ENCODE measurements at regions not wholly inside any gene's neighbourhood (a gene's known extent, or its start where the extent isn't known, plus 50 kb on each side); places are given as distances from the start of the nearest gene placed in this dataset.

DNA sequence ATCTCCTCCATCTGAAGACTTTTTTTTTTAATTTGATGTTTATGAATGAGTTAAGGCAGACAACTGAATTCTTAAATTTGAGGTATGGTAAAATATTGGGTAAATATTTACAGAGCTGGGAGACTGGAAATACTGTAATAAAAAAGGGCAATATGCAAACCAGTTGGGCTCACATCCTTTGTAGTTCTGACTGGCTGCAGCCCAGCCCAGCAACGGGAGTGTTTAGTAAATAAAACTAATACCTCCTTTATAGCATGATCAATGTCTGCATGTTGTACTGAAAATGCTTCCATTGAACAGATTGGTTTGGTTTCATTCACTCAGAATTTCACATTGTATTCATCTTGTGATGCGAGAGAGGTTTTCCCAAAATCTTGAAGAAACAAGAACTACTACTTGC is 365.0 kb downstream of the DMRT2 start:
- DNase-seq (ENCODE audit: low read depth) = no peak

DNA sequence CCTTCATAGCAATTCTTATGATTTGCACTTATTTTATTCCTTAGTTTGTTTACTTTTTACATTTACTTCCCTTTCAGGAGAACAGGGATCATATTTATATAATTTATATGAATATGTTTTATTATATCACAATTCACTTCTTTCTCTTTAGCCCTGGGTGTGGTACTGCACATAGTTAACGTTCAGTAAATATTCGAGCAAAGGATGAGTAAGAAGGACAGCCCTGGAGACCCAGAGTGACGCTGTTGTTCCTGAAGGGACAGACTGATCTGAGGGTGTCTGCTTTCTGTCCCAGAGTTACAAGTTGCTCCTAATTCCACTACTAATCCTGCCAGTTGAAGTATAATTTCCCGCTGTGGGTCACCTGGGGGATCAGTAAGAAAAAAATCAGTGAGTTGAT is 366.1 kb downstream of the DMRT2 start:
- DNase-seq (ENCODE audit: low read depth) = no peak

DNA sequence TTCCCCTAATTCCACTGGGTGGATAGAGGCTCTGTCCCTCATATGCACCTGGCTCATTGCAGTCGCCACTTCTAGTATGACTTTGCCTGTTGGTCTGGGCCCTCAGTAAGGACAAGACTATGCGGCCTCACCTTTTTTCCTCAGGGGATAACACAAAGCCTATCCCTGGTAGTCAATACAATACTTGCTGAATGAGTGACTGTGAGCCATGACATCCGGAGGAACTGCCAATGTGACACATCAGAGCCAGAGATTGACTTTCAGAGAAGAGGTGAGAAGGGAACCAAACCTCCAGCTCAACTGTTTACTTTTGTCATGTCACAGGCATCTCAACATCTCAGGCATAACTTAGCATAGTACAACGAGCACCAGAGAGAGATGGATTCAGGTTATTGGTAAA is 371.3 kb downstream of the DMRT2 start:
- DNase-seq (ENCODE audit: low read depth) = peak; percentile 54

DNA sequence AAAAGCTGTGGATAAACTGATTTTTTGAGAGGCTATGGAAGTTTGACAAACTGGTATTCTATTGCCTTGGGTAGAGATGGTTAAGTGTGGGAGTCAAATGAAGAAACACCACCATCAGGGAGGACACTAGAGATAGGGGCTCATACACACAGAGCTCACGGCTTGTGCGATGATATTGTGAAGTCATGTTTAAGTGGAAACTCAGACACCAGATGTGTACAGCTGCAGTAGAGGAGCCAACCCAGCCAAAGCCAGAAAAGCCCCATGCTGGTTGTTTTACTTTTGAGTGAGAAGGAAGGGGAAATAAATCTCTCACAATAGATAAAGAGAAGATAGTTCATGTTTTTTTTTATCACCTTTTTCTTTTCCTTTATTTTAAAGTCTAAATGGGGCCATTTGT is 377.7 kb downstream of the DMRT2 start:
- no peak for DNase-seq (ENCODE audit: low read depth)

DNA sequence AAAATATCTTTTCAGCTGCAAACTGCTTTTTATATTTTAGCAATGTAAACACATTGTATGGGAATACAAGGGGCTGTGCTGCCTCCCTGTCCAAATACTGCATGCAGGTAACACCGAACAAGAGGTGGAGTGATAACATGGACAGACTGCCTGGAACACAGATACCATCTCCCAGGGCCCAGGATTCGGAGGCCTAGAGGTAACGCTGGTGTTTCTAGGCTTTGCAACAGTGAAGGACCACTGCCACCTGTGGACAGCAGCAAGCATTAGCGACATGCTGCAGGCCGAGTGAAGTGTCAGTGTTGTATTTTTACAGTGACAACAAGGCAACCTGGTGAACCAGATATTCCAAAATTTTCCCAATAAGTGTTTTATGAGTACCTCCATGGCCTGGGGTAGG is 379.1 kb downstream of the DMRT2 start:
- no peak for DNase-seq (ENCODE audit: low read depth)

DNA sequence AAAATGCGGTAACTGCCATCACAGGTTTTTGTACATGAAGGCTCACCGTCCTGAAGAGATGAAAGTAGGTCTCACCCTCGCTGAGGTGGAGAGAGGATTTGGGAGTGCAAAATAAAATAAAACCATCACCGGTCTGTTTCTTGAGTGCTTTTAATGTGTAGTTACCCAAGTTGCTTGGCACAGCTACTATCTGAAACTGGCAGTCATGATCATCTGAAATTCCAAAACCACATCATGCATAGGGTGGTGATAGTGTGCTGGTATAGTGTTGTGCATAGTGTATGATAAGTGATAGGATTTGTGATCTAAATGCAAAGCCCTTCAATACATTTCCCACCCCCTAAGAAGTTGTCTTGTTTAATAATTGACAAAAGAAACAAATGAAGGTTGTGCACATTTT is 381.3 kb downstream of the DMRT2 start:
- DNase-seq (ENCODE audit: low read depth) = no peak

DNA sequence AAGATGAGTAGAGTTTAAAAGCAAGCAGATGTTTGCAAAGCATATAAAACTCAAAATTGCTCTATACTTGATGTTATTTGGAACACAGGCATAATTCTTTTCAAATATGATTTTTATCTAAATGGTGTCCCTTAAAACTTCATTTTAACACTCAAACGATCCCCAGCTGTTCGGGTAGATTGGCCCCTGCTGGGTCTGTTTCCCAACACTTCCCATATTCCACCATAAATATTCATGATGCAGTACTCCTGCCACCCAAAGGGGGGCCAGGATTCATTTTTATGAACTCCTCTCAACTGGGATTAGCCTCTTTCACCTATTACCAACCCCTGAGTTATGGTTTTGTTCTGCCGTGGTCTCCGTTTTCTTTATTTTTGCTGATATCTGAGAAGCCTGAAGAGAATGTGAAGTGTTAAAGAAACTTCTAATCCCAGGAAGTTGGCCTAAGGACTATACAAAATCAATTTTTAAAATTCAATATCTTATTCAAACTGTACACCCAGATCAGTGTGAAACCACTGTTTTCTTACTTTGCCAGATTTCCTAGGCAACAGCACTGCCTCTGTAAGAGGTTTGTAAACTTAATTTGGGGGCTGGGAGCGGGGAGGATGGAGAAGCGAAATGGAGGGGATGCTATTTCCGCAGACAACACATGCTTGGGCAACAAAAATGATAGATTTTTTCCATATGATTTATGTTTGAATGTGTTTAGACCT is 384.1 kb downstream of the DMRT2 start:
- no peak for DNase-seq (ENCODE audit: low read depth)

DNA sequence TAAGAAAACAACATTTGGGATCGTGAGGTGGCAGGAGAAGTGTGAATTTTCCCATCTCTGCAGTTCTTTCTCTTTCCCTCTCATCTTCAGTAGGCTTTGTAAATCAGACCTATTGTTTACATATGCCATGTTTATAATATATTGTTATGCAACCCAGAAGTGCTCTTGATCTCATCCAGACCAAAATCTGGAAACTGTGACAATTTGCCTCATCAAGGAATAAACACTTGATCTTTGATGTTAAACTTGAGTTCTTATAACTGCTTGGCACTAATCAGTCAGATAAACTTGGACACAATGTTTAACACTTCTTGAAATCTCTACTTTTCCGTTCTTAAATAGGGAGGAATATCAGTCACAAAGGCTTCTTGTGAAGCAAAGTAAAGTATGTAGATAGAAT is 384.7 kb downstream of the DMRT2 start:
- DNase-seq (ENCODE audit: low read depth) = no peak

DNA sequence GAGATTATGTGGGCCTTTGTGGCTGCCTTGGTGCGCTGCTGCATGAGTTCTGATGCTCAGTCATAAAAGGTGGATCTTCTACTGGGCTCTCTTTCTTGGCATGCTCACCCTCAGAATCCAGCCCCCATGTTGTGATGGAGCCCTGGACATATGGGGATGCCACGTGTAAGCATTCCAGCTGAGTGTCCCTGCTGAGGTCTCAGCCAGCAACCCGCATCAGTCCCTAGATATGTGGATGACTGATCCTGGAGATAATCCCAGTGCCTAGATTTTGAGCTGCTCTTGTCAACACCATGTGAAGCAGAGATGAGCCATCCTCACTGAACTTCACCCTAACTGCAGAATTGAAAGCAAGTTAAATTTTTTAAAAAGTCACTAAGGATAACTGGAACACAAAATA is 390.1 kb downstream of the DMRT2 start:
- DNase-seq (ENCODE audit: low read depth) = no peak

DNA sequence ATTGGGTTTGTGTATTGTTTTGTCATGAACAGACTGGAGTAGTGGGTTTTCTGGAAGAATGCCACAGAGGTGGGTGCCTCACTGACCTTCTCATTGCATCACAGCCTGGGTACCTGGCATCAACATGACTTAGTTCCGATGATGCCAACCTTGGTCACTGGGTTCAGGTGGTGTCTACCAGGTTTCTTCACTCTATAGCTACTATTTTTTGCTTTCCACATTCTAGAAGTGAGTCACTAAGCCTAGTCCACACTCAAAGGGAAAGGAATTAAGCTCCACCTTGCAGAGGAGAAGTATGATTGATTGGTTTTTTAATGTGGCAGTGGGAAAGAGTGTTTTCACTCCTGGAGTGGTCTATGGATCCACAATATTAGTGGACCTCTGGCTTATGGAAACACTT is 391.9 kb downstream of the DMRT2 start:
- no peak for DNase-seq (ENCODE audit: low read depth)

DNA sequence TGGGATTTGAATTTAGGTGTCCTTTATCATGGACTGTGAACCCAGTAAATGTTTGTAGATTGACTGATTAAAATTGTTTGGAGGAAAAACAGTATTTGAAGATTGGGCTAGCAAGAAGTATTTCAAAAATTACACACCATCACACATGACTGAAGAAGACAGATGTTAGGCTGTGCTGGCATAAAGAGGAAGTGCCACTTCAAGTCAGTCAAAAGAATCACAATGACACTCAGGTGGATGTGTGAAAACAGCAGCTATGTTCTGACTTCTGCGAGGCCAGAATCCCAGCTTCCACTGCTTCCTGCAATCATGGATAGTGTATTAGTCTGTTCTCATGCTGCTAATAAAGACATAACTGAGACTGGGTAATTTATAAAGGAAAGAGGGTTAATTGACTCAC is 393.3 kb downstream of the DMRT2 start:
- no peak for DNase-seq (ENCODE audit: low read depth)

DNA sequence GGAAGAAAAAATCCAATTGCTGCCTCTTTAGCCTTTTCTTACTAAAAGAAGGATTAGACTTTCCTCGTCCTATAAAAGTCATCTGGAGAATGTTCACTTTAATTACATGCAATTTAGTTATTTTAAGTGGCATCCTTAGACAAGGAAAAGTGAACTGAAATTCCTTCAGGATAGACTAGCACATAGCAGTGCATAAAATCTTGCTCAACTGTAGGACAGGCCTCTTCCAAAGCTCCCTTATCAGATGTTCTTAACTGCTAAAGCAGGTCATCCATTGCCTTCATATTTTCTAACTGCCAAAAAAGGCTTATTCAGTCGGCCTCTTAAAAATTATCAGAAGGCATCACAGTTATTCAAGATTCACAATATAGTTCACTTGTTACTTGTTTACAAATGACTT is 396.5 kb downstream of the DMRT2 start:
- no peak for DNase-seq (ENCODE audit: low read depth)

DNA sequence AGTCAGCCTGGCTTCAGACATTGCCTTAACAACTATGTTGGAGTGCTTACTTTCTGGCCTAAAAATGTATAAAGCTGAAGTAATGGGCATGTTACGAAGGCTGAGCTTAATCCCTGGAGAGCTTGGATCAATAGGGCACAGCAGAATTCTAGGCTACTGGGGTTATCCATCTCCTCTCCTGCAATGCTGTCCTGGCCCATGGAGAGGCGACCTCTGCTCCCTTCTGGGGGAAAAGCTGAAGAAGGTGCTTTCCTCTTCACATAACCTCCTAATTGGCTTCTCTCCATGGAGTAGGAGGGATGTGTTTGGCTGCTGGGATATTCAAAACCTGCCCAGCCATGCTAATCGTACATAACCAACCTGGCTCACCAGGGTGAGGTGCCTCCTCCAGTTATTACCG is 403.5 kb downstream of the DMRT2 start:
- DNase-seq (ENCODE audit: low read depth) = no peak

DNA sequence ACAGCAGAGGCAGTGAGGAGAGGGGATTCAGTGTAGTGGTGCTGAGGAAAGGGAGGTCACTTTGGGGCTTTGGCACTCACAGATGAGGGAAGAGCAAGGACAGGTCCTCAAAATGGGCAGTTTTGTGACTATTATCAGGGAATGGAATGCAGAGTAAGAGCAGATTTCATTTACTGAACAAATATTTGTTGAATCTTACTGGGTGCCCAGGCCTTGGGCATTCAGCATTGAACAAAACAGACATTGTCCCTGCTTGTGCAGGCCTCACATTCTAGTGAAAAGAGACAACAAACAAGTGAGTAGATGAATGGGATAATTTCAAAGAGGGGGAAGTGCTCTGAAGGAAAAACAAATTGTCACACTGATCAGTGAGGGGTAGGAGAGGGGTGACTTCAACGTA is 404.1 kb downstream of the DMRT2 start:
- DNase-seq (ENCODE audit: low read depth) = no peak

DNA sequence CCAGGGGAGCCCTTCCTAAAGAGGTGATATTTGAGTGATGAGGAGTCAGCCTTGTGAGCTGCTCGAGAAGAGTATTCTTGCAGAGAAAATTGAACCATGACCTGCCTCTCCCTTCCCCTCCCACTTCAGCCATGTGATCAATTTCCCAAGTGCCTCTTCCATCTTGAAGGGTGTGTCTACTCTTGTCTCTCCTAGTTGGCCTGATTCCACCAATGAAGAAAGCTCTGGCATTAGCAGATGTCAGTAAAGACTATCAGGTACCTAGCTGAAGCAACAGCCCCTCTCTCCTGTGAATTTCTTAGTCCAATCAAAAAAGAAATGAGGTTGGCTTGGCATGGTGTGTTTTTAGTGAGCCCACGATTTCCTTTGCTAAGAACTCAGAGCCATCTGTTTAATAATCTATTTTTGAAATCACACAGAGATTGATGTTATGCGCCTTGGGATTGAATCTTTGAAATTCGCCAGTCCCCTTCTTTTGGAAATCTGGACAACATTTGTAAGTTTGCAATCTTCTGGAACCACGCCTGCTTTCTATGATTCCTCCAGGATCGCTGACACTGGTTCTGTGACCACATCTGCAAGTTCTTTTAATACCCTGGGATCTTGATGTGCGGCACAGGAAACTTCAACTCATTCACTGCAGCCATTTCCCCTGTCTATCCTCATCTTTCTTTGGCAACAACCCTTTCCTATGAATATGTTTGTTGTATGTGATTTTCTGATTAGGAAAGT is 404.6 kb downstream of the DMRT2 start:
- DNase-seq (ENCODE audit: low read depth) = no peak

DNA sequence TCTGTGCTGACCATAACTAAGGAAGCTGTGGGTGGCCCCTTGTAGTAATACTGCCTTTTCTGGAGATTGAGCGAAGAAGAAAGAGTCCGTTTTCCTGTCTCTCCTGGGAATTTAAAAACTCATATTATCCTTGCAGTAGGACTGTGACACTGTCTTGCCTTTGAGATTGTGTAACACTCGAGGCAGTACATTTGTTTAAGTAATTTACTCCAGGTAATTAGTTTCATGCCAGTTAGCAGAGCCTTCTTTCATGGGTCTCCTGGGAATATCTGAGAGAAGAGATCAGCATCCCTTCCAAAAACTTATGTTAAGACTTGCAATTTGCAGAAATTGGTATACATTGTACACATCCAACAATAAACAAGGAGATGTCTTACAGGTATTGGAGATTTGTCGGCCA is 405.6 kb downstream of the DMRT2 start:
- DNase-seq (ENCODE audit: low read depth) = no peak

DNA sequence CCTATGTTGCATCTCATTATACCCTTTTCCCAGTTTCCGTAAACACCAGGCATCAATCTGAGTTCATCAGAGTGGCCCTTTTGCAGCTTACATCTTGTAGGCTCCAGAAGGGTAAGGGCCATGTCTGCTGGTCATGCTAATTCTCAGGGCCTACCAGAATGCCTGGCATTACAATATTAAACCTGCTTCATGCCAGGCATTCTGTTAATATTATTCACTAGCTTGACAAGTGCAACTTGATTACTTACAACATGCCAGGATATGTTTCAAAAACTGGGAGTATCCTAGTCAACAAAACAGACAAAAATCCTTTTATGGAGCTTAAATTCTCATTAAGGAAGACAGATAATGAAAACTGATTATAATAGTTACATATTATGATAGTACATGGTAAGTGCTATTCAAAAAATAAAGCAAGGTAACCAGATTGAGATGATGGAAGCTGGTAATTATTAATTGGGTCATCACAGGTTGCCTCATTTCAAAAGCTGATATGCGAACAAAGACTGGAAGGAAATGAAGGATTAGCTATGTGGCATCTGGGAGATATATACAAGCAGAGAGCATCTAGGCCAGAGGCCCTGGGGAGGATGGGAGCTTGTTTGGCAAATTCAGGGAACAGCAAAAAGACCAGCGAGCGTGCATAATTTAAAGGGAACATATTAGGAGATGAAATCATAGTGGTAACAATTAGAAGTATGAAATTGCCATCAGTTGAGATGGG is 406.3 kb downstream of the DMRT2 start:
- DNase-seq (ENCODE audit: low read depth) = no peak

DNA sequence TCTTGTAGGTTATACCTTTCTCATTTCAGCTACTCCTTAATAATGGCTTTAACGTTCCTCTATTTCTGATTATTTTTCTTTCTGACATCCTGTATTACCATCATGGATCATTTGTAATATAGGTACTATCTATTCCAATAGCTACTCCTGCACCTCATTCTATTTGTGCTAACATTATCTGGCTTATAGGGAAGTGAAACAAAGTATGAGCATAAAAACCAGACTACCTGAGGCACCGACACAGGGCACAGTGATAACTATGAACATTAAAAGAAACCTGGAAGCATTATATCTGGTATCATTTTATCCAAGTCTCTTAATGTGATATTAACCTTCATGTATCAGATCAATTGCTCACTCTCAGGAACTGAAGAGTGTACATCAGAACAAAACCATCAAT is 407.3 kb downstream of the DMRT2 start:
- DNase-seq (ENCODE audit: low read depth) = no peak

DNA sequence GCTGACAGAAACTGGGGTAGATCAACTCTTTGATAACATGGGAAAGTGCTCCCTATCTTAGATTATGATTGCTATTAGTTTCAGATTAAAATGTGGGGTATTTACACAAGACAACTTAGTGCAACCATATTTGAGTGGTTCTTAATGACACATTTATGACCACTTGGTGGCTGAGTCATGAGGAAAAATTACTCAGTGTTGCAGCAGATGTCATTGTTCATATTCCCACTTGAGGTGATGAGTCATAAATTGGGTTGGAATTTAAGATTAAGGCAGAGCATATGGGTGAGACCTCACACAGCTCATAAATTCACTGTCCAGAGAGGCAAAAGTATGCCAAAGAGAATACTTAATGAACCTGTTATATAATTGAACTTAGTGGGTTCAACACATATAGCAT is 408.3 kb downstream of the DMRT2 start:
- DNase-seq (ENCODE audit: low read depth) = peak; percentile 91

DNA sequence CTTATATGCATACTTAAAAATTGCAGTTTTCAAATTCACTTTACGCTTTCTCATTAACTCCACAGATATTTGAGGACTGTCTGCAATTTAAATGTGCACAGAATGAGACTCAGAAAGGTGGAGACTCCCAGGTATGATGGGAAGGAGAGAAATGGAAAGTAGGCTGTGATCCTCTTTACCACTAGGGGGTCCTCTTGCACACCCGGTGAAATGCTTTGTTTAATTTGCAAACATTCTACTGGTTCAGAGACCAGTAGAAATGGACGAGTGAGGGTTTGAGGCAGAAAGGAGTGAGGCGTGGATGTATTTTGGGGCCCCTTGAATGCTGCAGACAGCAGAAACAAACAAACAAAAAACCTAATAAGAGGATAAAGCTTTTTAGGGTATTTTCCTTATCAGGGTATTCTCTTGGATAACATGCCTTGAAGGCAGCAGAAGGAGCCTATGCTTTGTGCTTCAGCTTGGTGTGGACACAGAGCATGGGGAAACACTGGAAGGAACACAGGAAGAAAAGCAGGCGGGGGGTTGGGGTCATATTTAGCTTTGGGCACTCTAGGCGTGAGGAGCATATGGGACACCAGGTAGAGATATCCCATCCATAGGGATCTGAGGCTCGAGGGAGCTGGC is 410.1 kb downstream of the DMRT2 start:
- peak; percentile 16 for DNase-seq (ENCODE audit: low read depth)

DNA sequence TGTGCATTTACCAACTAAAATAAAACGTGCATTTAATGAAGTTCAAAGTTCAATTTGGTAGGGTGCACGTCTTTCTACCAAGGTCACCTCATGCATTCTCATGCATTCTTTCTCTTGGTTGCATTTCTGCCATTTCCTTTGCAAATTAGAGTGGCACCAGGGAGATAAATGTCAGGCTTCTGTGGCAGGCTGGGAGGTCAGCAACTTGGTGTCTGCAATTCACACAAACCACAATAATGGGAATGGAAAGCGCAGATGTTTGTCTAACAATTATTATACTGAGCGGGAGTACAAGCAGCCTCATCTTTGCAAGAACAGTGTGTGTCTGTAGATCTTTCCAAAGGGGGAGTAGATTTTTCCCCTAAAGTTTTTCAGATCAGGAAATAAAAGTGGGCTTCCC is 411.7 kb downstream of the DMRT2 start:
- DNase-seq (ENCODE audit: low read depth) = no peak

DNA sequence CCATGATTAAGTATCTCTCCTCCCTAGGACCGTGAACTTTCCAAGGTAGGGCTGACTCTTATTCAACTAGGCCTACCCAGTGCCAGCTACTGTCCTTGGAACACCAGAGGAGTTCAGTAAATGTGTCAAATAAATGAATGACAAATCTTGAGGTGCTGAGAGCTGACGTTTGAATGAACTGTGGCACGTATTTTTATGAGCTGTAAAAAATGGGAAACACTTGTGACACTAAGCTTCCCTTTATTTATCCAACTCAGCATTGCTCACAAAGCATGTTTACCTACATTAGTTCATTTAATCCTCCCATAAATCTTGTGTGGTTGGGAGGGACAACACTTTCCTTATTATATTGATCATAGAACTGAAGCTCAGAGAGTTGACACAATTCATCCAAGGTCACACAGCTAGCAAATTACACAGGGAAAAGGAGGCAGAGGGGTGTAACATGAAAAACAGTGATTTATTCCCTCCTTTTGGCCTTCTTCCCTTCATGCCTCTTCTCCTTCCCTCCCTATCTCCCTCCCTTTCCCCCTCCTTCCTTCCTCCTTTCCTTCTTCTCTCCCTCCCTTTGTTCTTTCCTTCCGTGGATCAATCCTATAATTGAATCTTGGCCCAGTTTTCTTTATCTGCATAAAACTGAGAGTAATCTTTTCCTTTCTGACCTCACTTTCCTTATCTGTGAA is 412.6 kb downstream of the DMRT2 start:
- no peak for DNase-seq (ENCODE audit: low read depth)

Measured in HT1080 (cell line).